SK-N-SH (cell line): ENCODE measurements at regions not wholly inside any gene's neighbourhood (a gene's known extent, or its start where the extent isn't known, plus 50 kb on each side); places are given as distances from the start of the nearest gene placed in this dataset.

Experiments used
- CTCF ChIA-PET: fragments of 300-600, 350-600 bp; formaldehyde crosslinking; extraction: SDS; loops from one replicate; lab custom pipeline; 2021; lab: Yijun Ruan, JAX
- POLR2A ChIA-PET: fragments of 350-600 bp; sonication (Branson Sonifier 250); formaldehyde crosslinking; extraction: SDS; loops from one replicate; lab custom pipeline; 2020; ENCODE audit warnings: antibody characterized with exemption, inconsistent platforms; lab: Yijun Ruan, JAX
- DNase-seq: peaks from one replicate; pipeline ENCODE4 v3.0.0; 2012
- H2AFZ ChIP-seq: fragments of 200-600 bp; sonication (generic); 2 replicates; pipeline ENCODE4 v1.8.1; 2016; ENCODE audit warnings: antibody characterized with exemption, mild to moderate bottlenecking, low read depth
- H3F3A ChIP-seq: fragments of 200-600 bp; sonication (generic); replicated peaks from 2 replicates; pipeline ENCODE3; 2016; ENCODE audit warnings: antibody characterized with exemption, mild to moderate bottlenecking; ENCODE audit not compliant: insufficient read depth
- H3K27ac ChIP-seq, 2 experiments: fragments of 200-500 bp in 1 of 2; fragments of 200-600 bp in 1 of 2; sonication (Bioruptor generic) in 1 of 2; sonication (generic), shearing (Covaris generic) in 1 of 2; 2 replicates each; pipeline versions ENCODE4 v1.5.1 to v1.6.1; 2014 to 2016; ENCODE audit warnings: low read depth in 2 of 2, inconsistent platforms in 1 of 2, low read length in 1 of 2, mild to moderate bottlenecking in 1 of 2, mixed read lengths in 1 of 2
- H3K27me3 ChIP-seq: fragments of 200-600 bp; sonication (generic), shearing (Covaris generic); 2 replicates; pipeline ENCODE4 v1.6.1; 2016; ENCODE audit warnings: mixed run types; ENCODE audit not compliant: insufficient read depth
- H3K36me3 ChIP-seq, 2 experiments: fragments of 200-500 bp in 1 of 2; fragments of 200-600 bp in 1 of 2; sonication (Bioruptor generic) in 1 of 2; sonication (generic) in 1 of 2; replicated peaks in 1 of 2; 2 replicates each; pipeline versions ENCODE3 to v1.5.1; 2014 to 2016; ENCODE audit warnings: low read length in 1 of 2, mild to moderate bottlenecking in 1 of 2; ENCODE audit not compliant: insufficient read depth in 2 of 2, control insufficient read depth in 1 of 2
- H3K4me1 ChIP-seq, 2 experiments: fragments of 200-500 bp in 1 of 2; fragments of 200-600 bp in 1 of 2; sonication (Bioruptor generic) in 1 of 2; sonication (generic), shearing (Covaris generic) in 1 of 2; 2 replicates each; pipeline versions ENCODE4 v1.5.1 to v1.6.1; 2014 to 2016; ENCODE audit warnings: low read depth in 1 of 2, low read length in 1 of 2, mixed run types in 1 of 2; ENCODE audit not compliant: insufficient read depth in 2 of 2, control insufficient read depth in 1 of 2
- H3K4me2 ChIP-seq: fragments of 200-600 bp; sonication (generic), shearing (Covaris generic); 2 replicates; pipeline ENCODE4 v1.6.1; 2017; ENCODE audit warnings: mixed run types
- H3K4me3 ChIP-seq, 2 experiments: fragments of 200-500 bp in 1 of 2; fragments of 200-600 bp in 1 of 2; sonication (Bioruptor generic) in 1 of 2; sonication (generic), shearing (Covaris generic) in 1 of 2; 2 replicates each; pipeline versions ENCODE4 v1.5.1 to v1.8.1; 2014 to 2016; ENCODE audit warnings: low read depth in 2 of 2, inconsistent platforms in 1 of 2, low read length in 1 of 2, mild to moderate bottlenecking in 1 of 2, mixed read lengths in 1 of 2, moderate library complexity in 1 of 2
- H3K79me2 ChIP-seq: fragments of 200-600 bp; sonication (generic); 2 replicates; pipeline ENCODE4 v1.8.1; 2017; ENCODE audit warnings: mild to moderate bottlenecking; ENCODE audit not compliant: insufficient read depth
- H3K9ac ChIP-seq: fragments of 200-600 bp; sonication (generic); 2 replicates; pipeline ENCODE4 v1.6.1; 2017; ENCODE audit warnings: mixed run types
- H3K9me2 ChIP-seq: fragments of 200-600 bp; sonication (generic); 2 replicates; pipeline ENCODE4 v1.6.1; 2017; ENCODE audit warnings: mixed run types
- H3K9me3 ChIP-seq: fragments of 200-600 bp; sonication (generic); 2 replicates; pipeline ENCODE4 v1.6.1; 2017; ENCODE audit warnings: mixed run types, mild to moderate bottlenecking, moderate library complexity
- H4K20me1 ChIP-seq: fragments of 200-600 bp; sonication (generic); 2 replicates; pipeline ENCODE4 v1.6.1; 2017; ENCODE audit warnings: mild to moderate bottlenecking, mixed run types; ENCODE audit not compliant: insufficient read depth
- ELF1 ChIP-seq: IDR thresholded peaks from 2 replicates; pipeline ENCODE4 v1.4.0; 2012
- FOSL2 ChIP-seq: IDR thresholded peaks from 2 replicates; pipeline ENCODE4 v1.4.0; 2012; ENCODE audit warnings: low read depth, mild to moderate bottlenecking, moderate library complexity, borderline replicate concordance
- FOXJ3 ChIP-seq: sonication (generic); formaldehyde crosslinking; IDR thresholded peaks from 2 replicates; pipeline ENCODE4 v1.5.1; 2020; ENCODE audit warnings: mild to moderate bottlenecking, missing genetic modification reagents
- FOXM1 ChIP-seq: IDR thresholded peaks from 2 replicates; pipeline ENCODE4 v1.4.0; 2012; ENCODE audit warnings: low read depth, mild to moderate bottlenecking
- GABPA ChIP-seq: IDR thresholded peaks from 2 replicates; pipeline ENCODE4 v1.4.0; 2012; ENCODE audit warnings: low read depth, mild to moderate bottlenecking
- GATA2 ChIP-seq: sonication (generic); formaldehyde crosslinking; IDR thresholded peaks from 2 replicates; pipeline ENCODE4 v1.5.0; 2020; ENCODE audit warnings: mild to moderate bottlenecking, missing genetic modification reagents
- JUND ChIP-seq: IDR thresholded peaks from 2 replicates; pipeline ENCODE4 v1.4.0; 2012
- MAX ChIP-seq: IDR thresholded peaks from 2 replicates; pipeline ENCODE4 v1.4.0; 2012; ENCODE audit warnings: low read depth
- MXI1 ChIP-seq: IDR thresholded peaks from 2 replicates; pipeline ENCODE4 v1.6.1; 2012; ENCODE audit warnings: mild to moderate bottlenecking, low read depth, low read length, improper control_type of control experiment
- NFIC ChIP-seq: IDR thresholded peaks from 2 replicates; pipeline ENCODE4 v1.4.0; 2012; ENCODE audit warnings: borderline replicate concordance
- PBX3 ChIP-seq: IDR thresholded peaks from 2 replicates; pipeline ENCODE4; 2012
- POLR2AphosphoS5 ChIP-seq: IDR thresholded peaks from 2 replicates; pipeline ENCODE4 v1.6.1; 2012; ENCODE audit warnings: low read depth, low read length
- RFX5 ChIP-seq: IDR thresholded peaks from 2 replicates; pipeline ENCODE4 v1.6.1; 2012; ENCODE audit warnings: mild to moderate bottlenecking, improper control_type of control experiment, low read length
- RXRA ChIP-seq: IDR thresholded peaks from 2 replicates; pipeline ENCODE4 v1.4.0; 2012; ENCODE audit warnings: low read depth, mild to moderate bottlenecking, borderline replicate concordance
- SIN3A ChIP-seq: IDR thresholded peaks from 2 replicates; pipeline ENCODE4 v1.6.1; 2012; ENCODE audit warnings: low read depth, mild to moderate bottlenecking, low read length, moderate library complexity, borderline replicate concordance
- TCF12 ChIP-seq: IDR thresholded peaks from 2 replicates; pipeline ENCODE4 v1.4.0; 2012
- YY1 ChIP-seq: IDR thresholded peaks from 2 replicates; pipeline ENCODE4 v1.4.0; 2012; ENCODE audit warnings: low read depth, mild to moderate bottlenecking
- WGBS: methylation state at CpG from one replicate; pipeline ENCODE4 v1.1.6; 2017; ENCODE audit warnings: low lambda C conversion rate; 5-methylcytosine and 5-hydroxymethylcytosine counted together
- TF ChIP-seq, protein P1 (sequence below): fragments of 200-600 bp; sonication (generic); IDR thresholded peaks from 2 replicates; pipeline ENCODE4 v1.6.1; 2017; ENCODE audit warnings: antibody characterized with exemption, mild to moderate bottlenecking, moderate library complexity
- TF ChIP-seq, protein P2 (sequence below): IDR thresholded peaks from 2 replicates; pipeline ENCODE4 v1.4.0; 2012; ENCODE audit warnings: low read depth, borderline replicate concordance
- TF ChIP-seq, protein P3 (sequence below): IDR thresholded peaks from 2 replicates; pipeline ENCODE4 v1.6.1; 2012; ENCODE audit warnings: mild to moderate bottlenecking, low read depth, low read length, moderate library complexity

GRCh38 chr5:57413145-57413544 is 69.5 kb downstream of the ACTBL2 start:
- no peak for DNase-seq
- Histone ChIP-seq H3K27ac (no peak overlapping the region), H3K9me2 (no peaks in the 10 kb centered on the region), H3K4me3 (no peak overlapping the region), H3K27me3 (no peaks in the 10 kb centered on the region), H4K20me1 (no peaks in the 10 kb centered on the region)
- CTCF ChIA-PET: no interaction called here
- no peak for TF ChIP-seq RFX5
- no peak for TF ChIP-seq ELF1
- TF ChIP-seq GABPA: no peak
- no peak for TF ChIP-seq RXRA
- no peak for TF ChIP-seq TCF12
- no peak for TF ChIP-seq JUND
- TF ChIP-seq, protein P1, sequence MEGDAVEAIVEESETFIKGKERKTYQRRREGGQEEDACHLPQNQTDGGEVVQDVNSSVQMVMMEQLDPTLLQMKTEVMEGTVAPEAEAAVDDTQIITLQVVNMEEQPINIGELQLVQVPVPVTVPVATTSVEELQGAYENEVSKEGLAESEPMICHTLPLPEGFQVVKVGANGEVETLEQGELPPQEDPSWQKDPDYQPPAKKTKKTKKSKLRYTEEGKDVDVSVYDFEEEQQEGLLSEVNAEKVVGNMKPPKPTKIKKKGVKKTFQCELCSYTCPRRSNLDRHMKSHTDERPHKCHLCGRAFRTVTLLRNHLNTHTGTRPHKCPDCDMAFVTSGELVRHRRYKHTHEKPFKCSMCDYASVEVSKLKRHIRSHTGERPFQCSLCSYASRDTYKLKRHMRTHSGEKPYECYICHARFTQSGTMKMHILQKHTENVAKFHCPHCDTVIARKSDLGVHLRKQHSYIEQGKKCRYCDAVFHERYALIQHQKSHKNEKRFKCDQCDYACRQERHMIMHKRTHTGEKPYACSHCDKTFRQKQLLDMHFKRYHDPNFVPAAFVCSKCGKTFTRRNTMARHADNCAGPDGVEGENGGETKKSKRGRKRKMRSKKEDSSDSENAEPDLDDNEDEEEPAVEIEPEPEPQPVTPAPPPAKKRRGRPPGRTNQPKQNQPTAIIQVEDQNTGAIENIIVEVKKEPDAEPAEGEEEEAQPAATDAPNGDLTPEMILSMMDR: no peak
- TF ChIP-seq, protein P2, sequence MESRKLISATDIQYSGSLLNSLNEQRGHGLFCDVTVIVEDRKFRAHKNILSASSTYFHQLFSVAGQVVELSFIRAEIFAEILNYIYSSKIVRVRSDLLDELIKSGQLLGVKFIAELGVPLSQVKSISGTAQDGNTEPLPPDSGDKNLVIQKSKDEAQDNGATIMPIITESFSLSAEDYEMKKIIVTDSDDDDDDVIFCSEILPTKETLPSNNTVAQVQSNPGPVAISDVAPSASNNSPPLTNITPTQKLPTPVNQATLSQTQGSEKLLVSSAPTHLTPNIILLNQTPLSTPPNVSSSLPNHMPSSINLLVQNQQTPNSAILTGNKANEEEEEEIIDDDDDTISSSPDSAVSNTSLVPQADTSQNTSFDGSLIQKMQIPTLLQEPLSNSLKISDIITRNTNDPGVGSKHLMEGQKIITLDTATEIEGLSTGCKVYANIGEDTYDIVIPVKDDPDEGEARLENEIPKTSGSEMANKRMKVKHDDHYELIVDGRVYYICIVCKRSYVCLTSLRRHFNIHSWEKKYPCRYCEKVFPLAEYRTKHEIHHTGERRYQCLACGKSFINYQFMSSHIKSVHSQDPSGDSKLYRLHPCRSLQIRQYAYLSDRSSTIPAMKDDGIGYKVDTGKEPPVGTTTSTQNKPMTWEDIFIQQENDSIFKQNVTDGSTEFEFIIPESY: no peak
- TF ChIP-seq NFIC: no peak
- no peak for TF ChIP-seq MXI1
- TF ChIP-seq SIN3A: no peak
- no peak for TF ChIP-seq FOSL2
- no peak for TF ChIP-seq PBX3
- no peak for TF ChIP-seq YY1
- TF ChIP-seq MAX: no peak
- TF ChIP-seq, protein P3, sequence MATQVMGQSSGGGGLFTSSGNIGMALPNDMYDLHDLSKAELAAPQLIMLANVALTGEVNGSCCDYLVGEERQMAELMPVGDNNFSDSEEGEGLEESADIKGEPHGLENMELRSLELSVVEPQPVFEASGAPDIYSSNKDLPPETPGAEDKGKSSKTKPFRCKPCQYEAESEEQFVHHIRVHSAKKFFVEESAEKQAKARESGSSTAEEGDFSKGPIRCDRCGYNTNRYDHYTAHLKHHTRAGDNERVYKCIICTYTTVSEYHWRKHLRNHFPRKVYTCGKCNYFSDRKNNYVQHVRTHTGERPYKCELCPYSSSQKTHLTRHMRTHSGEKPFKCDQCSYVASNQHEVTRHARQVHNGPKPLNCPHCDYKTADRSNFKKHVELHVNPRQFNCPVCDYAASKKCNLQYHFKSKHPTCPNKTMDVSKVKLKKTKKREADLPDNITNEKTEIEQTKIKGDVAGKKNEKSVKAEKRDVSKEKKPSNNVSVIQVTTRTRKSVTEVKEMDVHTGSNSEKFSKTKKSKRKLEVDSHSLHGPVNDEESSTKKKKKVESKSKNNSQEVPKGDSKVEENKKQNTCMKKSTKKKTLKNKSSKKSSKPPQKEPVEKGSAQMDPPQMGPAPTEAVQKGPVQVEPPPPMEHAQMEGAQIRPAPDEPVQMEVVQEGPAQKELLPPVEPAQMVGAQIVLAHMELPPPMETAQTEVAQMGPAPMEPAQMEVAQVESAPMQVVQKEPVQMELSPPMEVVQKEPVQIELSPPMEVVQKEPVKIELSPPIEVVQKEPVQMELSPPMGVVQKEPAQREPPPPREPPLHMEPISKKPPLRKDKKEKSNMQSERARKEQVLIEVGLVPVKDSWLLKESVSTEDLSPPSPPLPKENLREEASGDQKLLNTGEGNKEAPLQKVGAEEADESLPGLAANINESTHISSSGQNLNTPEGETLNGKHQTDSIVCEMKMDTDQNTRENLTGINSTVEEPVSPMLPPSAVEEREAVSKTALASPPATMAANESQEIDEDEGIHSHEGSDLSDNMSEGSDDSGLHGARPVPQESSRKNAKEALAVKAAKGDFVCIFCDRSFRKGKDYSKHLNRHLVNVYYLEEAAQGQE: no peak
- no peak for TF ChIP-seq GATA2 (CRISPR knock-in tag)
- TF ChIP-seq FOXM1: no peak
- no peak for TF ChIP-seq FOXJ3 (CRISPR knock-in tag)
- TF ChIP-seq POLR2AphosphoS5: no peak
- TF ChIP-seq, all 33 proteins: peak for 0
- 89% methylated on average over 1 of the region's 1 CpG for WGBS
- no peak overlapping the region for H3K9ac ChIP-seq
- no peak overlapping the region for H3K4me2 ChIP-seq
- H3K36me3 ChIP-seq: no peaks in the 10 kb centered on the region
- peaks cover 3% of the 10 kb centered on the region for H3F3A ChIP-seq
- POLR2A ChIA-PET: no interaction called here
- H2AFZ ChIP-seq: no peak overlapping the region
- no peaks in the 10 kb centered on the region for H3K79me2 ChIP-seq
- no peaks in the 10 kb centered on the region for H3K9me3 ChIP-seq
- peaks cover 5 to 31% of the 10 kb centered on the region in 2 experiments; a peak in 3 of 4 replicates for H3K4me1 ChIP-seq
